Osteoblast (primary cell): ENCODE measurements at regions not wholly inside any gene's neighbourhood (a gene's known extent, or its start where the extent isn't known, plus 50 kb on each side); places are given as distances from the start of the nearest gene placed in this dataset.

ENCODE experiments used
- DNase-seq: peaks from one replicate; pipeline ENCODE4 v3.0.0; 2011; ENCODE audit warnings: low spot score, mixed read lengths; ENCODE audit not compliant: insufficient read length; ENCODE audit errors: missing footprints
- H2AFZ ChIP-seq: 2 replicates; pipeline ENCODE4 v1.6.0; 2011; ENCODE audit warnings: mild to moderate bottlenecking, low read length
- H3K27ac ChIP-seq: 2 replicates; pipeline ENCODE4 v1.5.1; 2011; ENCODE audit warnings: mild to moderate bottlenecking, low read depth, low read length, moderate library complexity
- H3K27me3 ChIP-seq: 2 replicates; pipeline ENCODE4 v1.6.0; 2012; ENCODE audit warnings: mild to moderate bottlenecking, control low read depth, inconsistent platforms, low read length, moderate library complexity; ENCODE audit not compliant: insufficient read depth
- H3K36me3 ChIP-seq: 2 replicates; pipeline ENCODE4 v1.5.1; 2011; ENCODE audit warnings: mild to moderate bottlenecking, low read length, control low read depth, moderate library complexity; ENCODE audit not compliant: insufficient read depth
- H3K4me1 ChIP-seq: 2 replicates; pipeline ENCODE4 v1.5.1; 2011; ENCODE audit warnings: mild to moderate bottlenecking, low read length, control low read depth, moderate library complexity; ENCODE audit not compliant: insufficient read depth
- H3K4me2 ChIP-seq: 2 replicates; pipeline ENCODE4 v1.6.0; 2011; ENCODE audit warnings: mild to moderate bottlenecking, low read length; ENCODE audit not compliant: insufficient read depth
- H3K4me3 ChIP-seq: fragments of 200-600 bp; sonication (generic); 3 replicates; pipeline ENCODE4 v1.5.1; 2012; ENCODE audit warnings: mild to moderate bottlenecking, low read length, inconsistent platforms; ENCODE audit not compliant: insufficient read depth
- H3K79me2 ChIP-seq: 2 replicates; pipeline ENCODE4 v1.6.0; 2012; ENCODE audit warnings: mild to moderate bottlenecking, low read length, control low read depth, inconsistent platforms; ENCODE audit not compliant: insufficient read depth
- H3K9me3 ChIP-seq: 2 replicates; pipeline ENCODE4 v1.5.1; 2011; ENCODE audit warnings: low read depth, low read length, control low read depth
- H4K20me1 ChIP-seq: 2 replicates; pipeline ENCODE4 v1.6.0; 2012; ENCODE audit warnings: mild to moderate bottlenecking, low read length, control low read depth; ENCODE audit not compliant: insufficient read depth
- TF ChIP-seq, protein P1 (sequence below): IDR thresholded peaks from 2 replicates; pipeline ENCODE4 v1.5.1; 2011; ENCODE audit warnings: mild to moderate bottlenecking, low read depth, low read length, moderate library complexity; ENCODE audit errors: extremely low read depth

DNA sequence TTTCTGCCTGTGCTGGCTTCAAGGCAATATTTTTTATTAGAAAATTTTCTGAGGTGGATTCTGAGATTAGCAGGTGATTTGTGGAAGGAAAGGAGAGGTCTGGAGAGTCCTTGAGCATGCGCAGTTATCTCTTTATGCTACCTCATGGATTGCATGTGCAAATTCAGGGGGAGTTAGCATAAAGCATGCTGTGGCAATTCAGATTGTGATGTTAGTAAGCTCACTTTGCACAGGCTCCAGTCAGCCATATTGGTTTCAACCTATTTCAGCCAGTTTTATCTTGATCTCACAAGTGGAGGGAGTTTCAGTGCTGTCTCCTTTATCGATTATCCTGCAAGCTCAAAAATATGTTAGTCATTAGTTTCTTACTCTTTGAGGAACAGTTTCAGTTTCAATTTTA is 2012.3 kb upstream of the PIK3C3 start:
- H3K4me2 ChIP-seq, result no peak overlapping the region

DNA sequence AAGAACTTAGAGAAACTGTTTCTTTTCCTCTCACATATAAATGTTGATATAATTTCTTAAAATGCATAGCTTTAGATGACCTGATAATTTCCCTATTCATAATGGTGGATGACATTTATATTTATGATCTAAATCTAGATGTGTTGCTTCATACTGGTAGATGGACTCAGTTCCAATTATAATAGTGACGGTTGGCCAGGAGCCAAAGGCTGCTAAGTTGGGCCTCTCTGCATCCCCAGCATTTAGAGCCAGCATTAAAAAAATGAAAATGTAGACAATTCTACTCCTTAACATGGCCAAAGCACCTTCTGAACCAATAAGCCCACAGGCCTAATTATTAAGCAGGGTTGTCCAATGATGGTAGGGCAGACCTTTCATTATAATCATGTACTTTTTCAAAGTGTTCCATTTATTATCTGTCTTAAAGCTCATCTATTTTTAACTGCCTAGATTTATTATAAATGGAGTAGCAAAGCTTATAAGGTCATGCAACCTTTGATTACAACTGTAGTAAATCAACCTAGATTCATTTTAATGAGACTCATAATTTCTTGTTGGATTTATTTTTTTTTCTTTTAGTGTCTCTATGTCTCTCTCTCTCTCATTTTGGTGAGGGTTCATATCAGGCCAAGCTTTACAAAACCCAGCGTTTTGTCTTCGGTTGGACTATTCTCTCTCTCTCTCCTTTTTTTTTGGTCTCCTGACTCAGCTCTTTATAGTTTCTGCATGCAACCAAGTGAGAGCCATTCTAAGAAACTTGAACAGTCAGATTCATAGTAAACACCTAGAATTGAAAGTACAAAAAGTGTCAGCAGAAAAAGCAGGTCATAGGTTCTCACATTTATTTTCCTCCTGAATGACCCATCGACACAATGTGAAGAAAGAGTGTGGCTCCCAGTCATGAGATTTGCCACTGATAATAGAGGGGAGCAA is 2016.1 kb upstream of the PIK3C3 start:
- no peaks in the 10 kb centered on the region for H3K36me3 ChIP-seq
- H3K4me1 ChIP-seq, result no peaks in the 10 kb centered on the region
- no peaks in the 10 kb centered on the region for H3K9me3 ChIP-seq
- no peak for DNase-seq
- TF ChIP-seq, protein P1, sequence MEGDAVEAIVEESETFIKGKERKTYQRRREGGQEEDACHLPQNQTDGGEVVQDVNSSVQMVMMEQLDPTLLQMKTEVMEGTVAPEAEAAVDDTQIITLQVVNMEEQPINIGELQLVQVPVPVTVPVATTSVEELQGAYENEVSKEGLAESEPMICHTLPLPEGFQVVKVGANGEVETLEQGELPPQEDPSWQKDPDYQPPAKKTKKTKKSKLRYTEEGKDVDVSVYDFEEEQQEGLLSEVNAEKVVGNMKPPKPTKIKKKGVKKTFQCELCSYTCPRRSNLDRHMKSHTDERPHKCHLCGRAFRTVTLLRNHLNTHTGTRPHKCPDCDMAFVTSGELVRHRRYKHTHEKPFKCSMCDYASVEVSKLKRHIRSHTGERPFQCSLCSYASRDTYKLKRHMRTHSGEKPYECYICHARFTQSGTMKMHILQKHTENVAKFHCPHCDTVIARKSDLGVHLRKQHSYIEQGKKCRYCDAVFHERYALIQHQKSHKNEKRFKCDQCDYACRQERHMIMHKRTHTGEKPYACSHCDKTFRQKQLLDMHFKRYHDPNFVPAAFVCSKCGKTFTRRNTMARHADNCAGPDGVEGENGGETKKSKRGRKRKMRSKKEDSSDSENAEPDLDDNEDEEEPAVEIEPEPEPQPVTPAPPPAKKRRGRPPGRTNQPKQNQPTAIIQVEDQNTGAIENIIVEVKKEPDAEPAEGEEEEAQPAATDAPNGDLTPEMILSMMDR, result no peak
- H3K4me3 ChIP-seq, result no peak overlapping the region
- H4K20me1 ChIP-seq, result no peaks in the 10 kb centered on the region
- H3K27me3 ChIP-seq, result no peaks in the 10 kb centered on the region
- no peak overlapping the region for H3K27ac ChIP-seq
- H3K4me2 ChIP-seq, result no peak overlapping the region
- H3K79me2 ChIP-seq, result no peaks in the 10 kb centered on the region
- no peak overlapping the region for H2AFZ ChIP-seq

More for the DNA sequence above, 2012.3 kb upstream of the PIK3C3 start:
- H4K20me1 ChIP-seq, result no peaks in the 10 kb centered on the region
- no peak overlapping the region for H3K4me3 ChIP-seq
- no peaks in the 10 kb centered on the region for H3K36me3 ChIP-seq
- no peaks in the 10 kb centered on the region for H3K4me1 ChIP-seq
- no peak for DNase-seq
- H3K27me3 ChIP-seq, result no peaks in the 10 kb centered on the region
- peaks cover 3% of the 10 kb centered on the region for H3K9me3 ChIP-seq
- TF ChIP-seq, protein P1, result no peak
- H3K79me2 ChIP-seq, result no peaks in the 10 kb centered on the region
- H2AFZ ChIP-seq, result no peak overlapping the region
- no peak overlapping the region for H3K27ac ChIP-seq

DNA sequence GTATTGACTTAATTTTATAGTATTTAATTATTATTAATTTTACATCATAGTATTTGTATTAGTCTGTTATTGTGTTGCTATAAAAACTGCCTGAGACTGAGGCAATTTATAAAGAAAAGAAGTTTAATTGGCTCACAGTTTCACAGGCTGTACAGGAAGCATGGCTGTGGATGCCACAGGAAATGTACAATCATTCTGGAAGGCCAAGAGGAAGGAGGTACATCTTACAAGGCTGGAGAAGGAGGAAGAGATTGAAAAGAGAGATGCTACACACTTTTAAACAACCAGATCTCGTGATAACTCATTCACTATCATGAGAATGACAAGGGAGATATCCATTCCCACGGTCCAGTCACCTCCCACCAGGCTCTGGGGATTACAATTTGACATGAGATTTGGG is 2019.4 kb upstream of the PIK3C3 start:
- Histone ChIP-seq H3K27ac (no peak overlapping the region), H3K27me3 (no peaks in the 10 kb centered on the region), H2AFZ (no peak overlapping the region), H3K79me2 (no peaks in the 10 kb centered on the region), H3K4me3 (no peak overlapping the region), H4K20me1 (no peaks in the 10 kb centered on the region), H3K9me3 (no peaks in the 10 kb centered on the region), H3K4me1 (no peaks in the 10 kb centered on the region), H3K4me2 (no peak overlapping the region), H3K36me3 (no peaks in the 10 kb centered on the region)
- TF ChIP-seq, protein P1, result no peak
- no peak for DNase-seq

DNA sequence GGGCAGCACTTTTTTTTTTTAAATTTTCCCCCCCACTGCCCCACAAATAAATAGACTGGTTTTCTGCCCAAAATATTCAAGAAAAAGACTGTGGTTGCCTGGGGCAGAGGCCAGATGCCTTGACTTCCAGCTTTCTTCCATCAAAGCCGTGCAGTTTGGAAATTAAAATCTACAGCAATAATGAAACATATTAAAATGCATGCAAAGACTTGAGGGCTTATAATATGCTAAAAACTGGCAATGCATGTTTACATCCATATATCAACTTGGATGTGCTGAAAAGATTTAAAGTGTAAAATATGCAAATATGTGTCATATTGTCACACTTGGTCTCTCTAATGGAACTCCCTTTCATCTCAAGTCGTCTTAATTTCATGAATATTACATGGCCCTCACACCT is 2036.2 kb upstream of the PIK3C3 start:
- H3K4me2 ChIP-seq, result no peak overlapping the region

More for the DNA sequence above, 2036.2 kb upstream of the PIK3C3 start:
- no peak for DNase-seq
- Histone ChIP-seq H4K20me1 (no peaks in the 10 kb centered on the region), H2AFZ (no peak overlapping the region), H3K4me3 (no peak overlapping the region), H3K4me1 (no peaks in the 10 kb centered on the region), H3K79me2 (no peaks in the 10 kb centered on the region), H3K9me3 (peaks cover 2% of the 10 kb centered on the region), H3K27me3 (no peaks in the 10 kb centered on the region), H3K36me3 (no peaks in the 10 kb centered on the region), H3K27ac (no peak overlapping the region)
- TF ChIP-seq, protein P1, result no peak
